ENCODE measurements at regions not wholly inside any gene's neighbourhood (a gene's known extent, or its start where the extent isn't known, plus 50 kb on each side); places are given as distances from the start of the nearest gene placed in this dataset.

- Histone ChIP-seq H3K27me3 (ENCODE audit: insufficient read depth) (peaks cover 25% of the 10 kb centered on the region), H4K20me1 (replicated peaks; ENCODE audit: insufficient read depth) (no peaks in the 10 kb centered on the region), H3K4me2 (no peak overlapping the region; the same call in 1 of the 2 replicates), H3K36me3 (ENCODE audit: insufficient read depth) (no peaks in the 10 kb centered on the region), H3K4me3 (no peak overlapping the region), H3K27ac (ENCODE audit: low read depth) (no peak overlapping the region), H2AFZ (peak overlapping the region; percentile 66; the same call in 1 of the 2 replicates), H3K9me2 (ENCODE audit: insufficient read depth) (no peaks in the 10 kb centered on the region), H3F3A (replicated peaks; ENCODE audit: low read depth) (no peaks in the 10 kb centered on the region), H3K4me1 (ENCODE audit: insufficient read depth) (peaks cover 19% of the 10 kb centered on the region), H3K79me2 (replicated peaks; ENCODE audit: insufficient read depth) (no peaks in the 10 kb centered on the region)
- TF ChIP-seq CTCF (conservative IDR thresholded peaks at IDR 0.05; ENCODE audit: low read depth in 2 of 2) (no peak), ZNF114 (CRISPR knock-in tag; IDR thresholded peaks at IDR 0.05) (no peak), ETS1 (IDR thresholded peaks at IDR 0.05) (no peak), REST (IDR thresholded peaks at IDR 0.05; ENCODE audit: unreplicated experiment) (no peak), ZNF462 (CRISPR knock-in tag; IDR thresholded peaks at IDR 0.05) (no peak), NANOG (IDR thresholded peaks at IDR 0.05; ENCODE audit: borderline replicate concordance) (no peak), CREB1 (CRISPR knock-in tag; IDR thresholded peaks at IDR 0.05; ENCODE audit: low read depth) (no peak), EZH2phosphoT487 (IDR thresholded peaks at IDR 0.05; ENCODE audit: unreplicated experiment) (no peak), POLR2AphosphoS5 (IDR thresholded peaks at IDR 0.05; ENCODE audit: low read depth) (no peak), EZH2 (IDR thresholded peaks at IDR 0.05; ENCODE audit: low read depth, unreplicated experiment) (no peak)
- peaks cover 18% of the 10 kb centered on the region for H3K27me3 Mint-ChIP-seq (ENCODE audit: insufficient read depth, low read depth, poor library complexity)
- peaks cover 34% of the 10 kb centered on the region for H3K4me1 Mint-ChIP-seq
- ATAC-seq (peak; percentile 48), DNase-seq (ENCODE audit: low spot score) (peak; percentile 27)
- no peaks in the 10 kb centered on the region for H3K9me3 Mint-ChIP-seq
- no peaks in the 10 kb centered on the region for H3K36me3 Mint-ChIP-seq (ENCODE audit: low read depth)
- H3K27ac Mint-ChIP-seq, result no peak overlapping the region
- no peak overlapping the region for H3K4me3 Mint-ChIP-seq
Observed at GRCh38 chr5:3194684-3195083, 400.9 kb upstream of the IRX1 start.
